Lung (tissue), 11 donors: ENCODE measurements at regions not wholly inside any gene's neighbourhood (a gene's known extent, or its start where the extent isn't known, plus 50 kb on each side); places are given as distances from the start of the nearest gene placed in this dataset.

Experiments used
- ATAC-seq: fragments of 200-7000 bp; cut with Tn5 transposase; one replicate; pipeline ENCODE4 v1.9.1; 2020; ENCODE audit warnings: moderate number of reproducible peaks; ENCODE audit not compliant: insufficient read depth, low FRiP score
- DNase-seq, 3 donors: peaks; one replicate each; pipeline ENCODE4 v3.0.0-alpha.2; 2013 to 2017
- H3K27ac ChIP-seq, 2 donors: one replicate each; pipeline ENCODE4 v1.5.1; 2013; ENCODE audit warnings: mild to moderate bottlenecking in 2 of 2, moderate library complexity in 2 of 2, control low read depth in 1 of 2, inconsistent platforms in 1 of 2, low read depth in 1 of 2, low read length in 1 of 2
- H3K27me3 ChIP-seq, 3 donors: one replicate each; pipeline ENCODE4 v1.5.1; 2013; ENCODE audit warnings: low read length in 2 of 3; ENCODE audit not compliant: control insufficient read depth in 3 of 3, insufficient read depth in 3 of 3
- H3K36me3 ChIP-seq, 4 donors: one replicate each; pipeline ENCODE4 v1.5.1; 2013; ENCODE audit warnings: low read length in 4 of 4, mild to moderate bottlenecking in 1 of 4, moderate library complexity in 1 of 4; ENCODE audit not compliant: control insufficient read depth in 4 of 4, insufficient read depth in 4 of 4
- H3K4me1 ChIP-seq, 5 donors: one replicate each; pipeline ENCODE4 v1.5.1; 2013; ENCODE audit warnings: low read length in 5 of 5, mild to moderate bottlenecking in 2 of 5, moderate library complexity in 1 of 5; ENCODE audit not compliant: control insufficient read depth in 5 of 5, insufficient read depth in 5 of 5
- H3K4me3 ChIP-seq: one replicate; pipeline ENCODE4 v1.5.1; 2013; ENCODE audit warnings: mild to moderate bottlenecking, control low read depth, moderate library complexity
- H3K9ac ChIP-seq, 2 donors: one replicate each; pipeline ENCODE4 v1.5.1; 2013; ENCODE audit warnings: low read length in 2 of 2, control low read depth in 1 of 2; ENCODE audit not compliant: insufficient read depth in 1 of 2
- H3K9me3 ChIP-seq, 4 donors: one replicate each; pipeline ENCODE4 v1.5.1; 2013; ENCODE audit warnings: low read length in 3 of 4, mild to moderate bottlenecking in 1 of 4, moderate library complexity in 1 of 4; ENCODE audit not compliant: control insufficient read depth in 4 of 4, insufficient read depth in 3 of 4
- CTCF ChIP-seq: IDR thresholded peaks from 2 replicates; pipeline ENCODE4 v1.5.1; 2012; ENCODE audit warnings: mild to moderate bottlenecking; ENCODE audit errors: control extremely low read depth, extremely low read depth
- WGBS, 2 donors: extraction: QIAGEN DNeasy Blood & Tissue Kit; methylation state at CpG; one replicate each; pipeline ENCODE4 v1.1.7; 2013; 5-methylcytosine and 5-hydroxymethylcytosine counted together
- donor health status: control.
- donor health status: control.
- donor health status: Bipolar disorder and iron deficiency.
- donor health status: healthy.
- donor health status: DM: yes; HTN: yes; CAD: no.

GRCh38 chr2:7599462-7600258, 682.4 kb downstream of the RNF144A start:
- TF ChIP-seq CTCF, result no peak
- Histone ChIP-seq H3K9me3 (peaks cover 0 to 2% (median 0%) of the 10 kb centered on the region in 4 donors), H3K36me3 (no peaks in the 10 kb centered on the region), H3K4me3 (no peak overlapping the region), H3K9ac (no peak overlapping the region), H3K27ac (no peak overlapping the region), H3K27me3 (no peaks in the 10 kb centered on the region), H3K4me1 (no peaks in the 10 kb centered on the region)
- 95 to 97% methylated on average over 24 of the region's 24 CpGs for WGBS, 2 donors
- ATAC-seq (no peak), DNase-seq (no peak)

DNA sequence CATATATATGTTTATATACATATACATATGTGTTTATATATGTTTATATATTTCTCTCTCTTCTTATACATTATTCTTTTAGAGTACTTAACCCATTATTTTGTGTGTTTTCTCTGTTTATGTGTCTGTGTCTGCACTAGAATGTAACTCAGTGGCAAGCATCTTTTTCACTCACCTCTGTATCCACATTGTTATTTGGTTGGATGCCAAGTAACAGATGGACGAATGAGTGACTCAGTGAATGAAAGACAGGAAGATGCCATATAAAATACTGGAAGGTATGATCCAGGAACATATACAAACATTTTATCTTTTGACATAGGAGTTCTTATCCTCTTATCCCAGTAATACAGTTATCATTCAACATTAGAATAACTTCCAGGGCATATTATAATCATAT, 684.8 kb downstream of the RNF144A start:
- no peak overlapping the region for H3K27ac ChIP-seq
- H3K36me3 ChIP-seq, result no peaks in the 10 kb centered on the region
- 63 to 90% methylated on average over 1 of the region's 1 CpG for WGBS, 2 donors
- no peaks in the 10 kb centered on the region for H3K27me3 ChIP-seq
- TF ChIP-seq CTCF, result no peak
- H3K9ac ChIP-seq, result no peak overlapping the region
- no peak for DNase-seq
- H3K4me1 ChIP-seq, result no peaks in the 10 kb centered on the region
- no peak for ATAC-seq
- peaks cover 0 to 2% (median 0%) of the 10 kb centered on the region in 4 donors for H3K9me3 ChIP-seq
- no peak overlapping the region for H3K4me3 ChIP-seq

DNA sequence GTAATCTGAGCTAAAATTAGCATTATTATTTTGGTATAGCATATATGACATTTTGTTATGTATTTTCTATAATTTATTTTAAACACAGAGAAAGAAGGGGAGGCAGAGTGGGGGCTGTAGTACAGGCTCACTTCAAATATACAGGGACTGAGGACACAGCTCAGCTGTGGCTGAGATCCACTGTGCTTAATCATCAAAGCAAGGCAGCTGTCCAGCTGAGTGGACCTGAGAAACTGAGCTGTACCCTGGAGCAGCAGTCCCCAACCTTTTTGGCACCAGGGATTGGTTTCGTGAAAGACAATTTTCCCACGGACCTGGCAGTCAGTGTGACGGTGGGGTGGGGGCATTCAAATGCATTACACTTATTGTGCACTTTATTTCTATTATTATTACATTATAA, 687.2 kb downstream of the RNF144A start:
- 87 to 92% methylated on average over 3 of the region's 3 CpGs for WGBS, 2 donors
- DNase-seq (no peak), ATAC-seq (no peak)
- H3K27me3 ChIP-seq, result no peaks in the 10 kb centered on the region
- H3K36me3 ChIP-seq, result no peaks in the 10 kb centered on the region
- H3K9me3 ChIP-seq, result peaks cover 0 to 2% (median 0%) of the 10 kb centered on the region in 4 donors
- H3K9ac ChIP-seq, result no peak overlapping the region
- H3K27ac ChIP-seq, result no peak overlapping the region
- no peak overlapping the region for H3K4me3 ChIP-seq
- no peak for TF ChIP-seq CTCF
- H3K4me1 ChIP-seq, result no peaks in the 10 kb centered on the region
